GM12878 (cell line): ENCODE measurements at regions not wholly inside any gene's neighbourhood (a gene's known extent, or its start where the extent isn't known, plus 50 kb on each side); places are given as distances from the start of the nearest gene placed in this dataset.
"Not testable (repeated sequence)": the region's sequence is repeated elsewhere in the genome, so short reads cannot be mapped to it uniquely, and the experiment has no call there.

ENCODE experiments used
- ATAC-seq: fragments of 200-7000 bp; cut with Tn5 transposase; 3 replicates; pipeline ENCODE4 v1.9.1; 2020; ENCODE audit warnings: mild to moderate bottlenecking, moderate library complexity
- BruUV-seq: library from RNA; stranded (reverse); fragments of 400-500 nt; replicated peaks from 2 replicates; lab custom pipeline; 2021; lab: Mats Ljungman, UMichigan
- CTCF ChIA-PET: fragments of 300-600 bp; sonication (Branson Sonifier 250); formaldehyde crosslinking; extraction: SDS; loops from one replicate; lab custom pipeline; 2021; ENCODE audit warnings: inconsistent platforms; lab: Yijun Ruan, JAX
- POLR2A ChIA-PET: fragments of 350-600 bp; formaldehyde crosslinking; extraction: SDS; loops from one replicate; lab custom pipeline; 2021; ENCODE audit warnings: inconsistent platforms; lab: Charles Lee
- RAD21 ChIA-PET: fragments of 300-600 bp; sonication (Branson Sonifier 250); formaldehyde crosslinking; loops from one replicate; lab custom pipeline; 2023; ENCODE audit warnings: antibody characterized with exemption; ENCODE audit not compliant: unreplicated experiment; lab: Charles Lee
- SMC1A ChIA-PET: fragments of 300-600 bp; sonication (Branson Sonifier 250); formaldehyde crosslinking; loops from one replicate; lab custom pipeline; 2023; ENCODE audit not compliant: unreplicated experiment, uncharacterized antibody; lab: Charles Lee
- DNase-seq: peaks from one replicate; pipeline ENCODE4 v3.0.0-alpha.2; 2011; ENCODE audit warnings: low read depth, low spot score
- FAIRE-seq: peaks from 3 replicates; lab custom pipeline; 2011; peaks lifted over from hg19 to GRCh38; lab: Jason Lieb, UNC
- H2AFZ ChIP-seq: 2 replicates; pipeline ENCODE4 v1.6.0; 2011; ENCODE audit warnings: low read depth, low read length, control low read depth; ENCODE audit not compliant: control insufficient read depth
- H3K27ac ChIP-seq: 2 replicates; pipeline ENCODE4 v1.5.1; 2011; ENCODE audit warnings: control low read depth; ENCODE audit not compliant: control insufficient read depth, insufficient read depth
- H3K27me3 ChIP-seq, 2 experiments: replicated peaks in 1 of 2; 2 replicates each; pipeline versions ENCODE4 v1.6.0 to v1.6.1; 2011; ENCODE audit warnings: low read length in 1 of 2; ENCODE audit not compliant: control insufficient read depth in 2 of 2, insufficient read depth in 2 of 2
- H3K36me3 ChIP-seq, 2 experiments: 2 replicates each; pipeline ENCODE4 v1.5.1; 2011; ENCODE audit warnings: low read length in 1 of 2; ENCODE audit not compliant: control insufficient read depth in 2 of 2, insufficient read depth in 2 of 2
- H3K4me1 ChIP-seq: 2 replicates; pipeline ENCODE4 v1.6.1; 2011; ENCODE audit warnings: mild to moderate bottlenecking, low read length, moderate library complexity, mixed read lengths; ENCODE audit not compliant: control insufficient read depth, insufficient read depth
- H3K4me2 ChIP-seq: 2 replicates; pipeline ENCODE4 v1.6.0; 2011; ENCODE audit warnings: control low read depth; ENCODE audit not compliant: control insufficient read depth, insufficient read depth
- H3K4me3 ChIP-seq: fragments of 200-600 bp; sonication (generic); 2 replicates; pipeline ENCODE4 v1.5.1; 2016
- H3K79me2 ChIP-seq: 2 replicates; pipeline ENCODE4 v1.6.0; 2011; ENCODE audit warnings: low read length; ENCODE audit not compliant: control insufficient read depth, insufficient read depth
- H3K9ac ChIP-seq: 2 replicates; pipeline ENCODE4 v1.8.0; 2011; ENCODE audit warnings: low read length, control low read depth, mixed read lengths; ENCODE audit not compliant: control insufficient read depth, insufficient read depth
- H3K9me3 ChIP-seq: replicated peaks from 3 replicates; pipeline ENCODE4 v1.5.1; 2011; ENCODE audit warnings: mild to moderate bottlenecking, low read length; ENCODE audit not compliant: control insufficient read depth, insufficient read depth
- H4K20me1 ChIP-seq: 2 replicates; pipeline ENCODE4 v1.6.0; 2011; ENCODE audit not compliant: control insufficient read depth, insufficient read depth
- WGBS: methylation state at CpG from one replicate; pipeline ENCODE4 v1.1.6; 2016; ENCODE audit warnings: low lambda C conversion rate; ENCODE audit not compliant: insufficient replicate concordance, insufficient coverage; ENCODE audit errors: missing lambda C conversion rate; 5-methylcytosine and 5-hydroxymethylcytosine counted together
- in situ Hi-C: fragments of 300-500 bp; cut with MboI; formaldehyde crosslinking; loops from 9 replicates; pipeline ENCODE4 v1.14.3; 2018; ENCODE audit warnings: mixed read lengths
- intact Hi-C: fragments of 100-400 bp; cut with micrococcal nuclease; formaldehyde crosslinking; loops from one replicate; pipeline ENCODE4 v1.14.2; 2022; ENCODE audit not compliant: unreplicated experiment

- H3K4me1 ChIP-seq, H3K9ac ChIP-seq, ATAC-seq, DNase-seq, H3K9me3 ChIP-seq, H3K79me2 ChIP-seq, BruUV-seq, CTCF ChIA-PET, H3K27me3 ChIP-seq, in situ Hi-C loops, intact Hi-C loops, H3K36me3 ChIP-seq, POLR2A ChIA-PET, H3K4me2 ChIP-seq, RAD21 ChIA-PET, H4K20me1 ChIP-seq, H2AFZ ChIP-seq, SMC1A ChIA-PET, H3K27ac ChIP-seq, H3K4me3 ChIP-seq: not testable (repeated sequence)
- peak; percentile 70 for FAIRE-seq
- WGBS: 96% methylated on average over 6 of the region's 6 CpGs
These were observed 306.5 kb upstream of the PLGLB2 start for GRCh38 chr2:87441375-87441774.

GRCh38 chr2:87442983-87443577 is 304.8 kb upstream of the PLGLB2 start:
- DNase-seq (peak; percentile 21), ATAC-seq (peak; percentile 97), FAIRE-seq (peak; percentile 100)
- BruUV-seq, H3K27ac ChIP-seq, intact Hi-C loops, POLR2A ChIA-PET, H3K36me3 ChIP-seq, H3K9me3 ChIP-seq, H3K4me3 ChIP-seq, in situ Hi-C loops, RAD21 ChIA-PET, H3K4me2 ChIP-seq, H3K4me1 ChIP-seq, SMC1A ChIA-PET, H3K27me3 ChIP-seq, H3K79me2 ChIP-seq, H4K20me1 ChIP-seq, H3K9ac ChIP-seq, CTCF ChIA-PET: not testable (repeated sequence)
- 20% methylated on average over 5 of the region's 6 CpGs for WGBS
- peak overlapping the region; percentile 17; the same call in 1 of the 2 replicates for H2AFZ ChIP-seq

GRCh38 chr2:87444951-87445350 is 302.9 kb upstream of the PLGLB2 start:
- H3K27me3 ChIP-seq, CTCF ChIA-PET, intact Hi-C loops, SMC1A ChIA-PET, DNase-seq, H3K4me1 ChIP-seq, H3K9me3 ChIP-seq, H2AFZ ChIP-seq, H3K9ac ChIP-seq, H3K4me2 ChIP-seq, in situ Hi-C loops, RAD21 ChIA-PET, H3K27ac ChIP-seq, BruUV-seq, H3K4me3 ChIP-seq, H3K79me2 ChIP-seq, H3K36me3 ChIP-seq, POLR2A ChIA-PET, H4K20me1 ChIP-seq, FAIRE-seq, ATAC-seq: not testable (repeated sequence)
- WGBS: 38% methylated on average over 2 of the region's 3 CpGs

DNA sequence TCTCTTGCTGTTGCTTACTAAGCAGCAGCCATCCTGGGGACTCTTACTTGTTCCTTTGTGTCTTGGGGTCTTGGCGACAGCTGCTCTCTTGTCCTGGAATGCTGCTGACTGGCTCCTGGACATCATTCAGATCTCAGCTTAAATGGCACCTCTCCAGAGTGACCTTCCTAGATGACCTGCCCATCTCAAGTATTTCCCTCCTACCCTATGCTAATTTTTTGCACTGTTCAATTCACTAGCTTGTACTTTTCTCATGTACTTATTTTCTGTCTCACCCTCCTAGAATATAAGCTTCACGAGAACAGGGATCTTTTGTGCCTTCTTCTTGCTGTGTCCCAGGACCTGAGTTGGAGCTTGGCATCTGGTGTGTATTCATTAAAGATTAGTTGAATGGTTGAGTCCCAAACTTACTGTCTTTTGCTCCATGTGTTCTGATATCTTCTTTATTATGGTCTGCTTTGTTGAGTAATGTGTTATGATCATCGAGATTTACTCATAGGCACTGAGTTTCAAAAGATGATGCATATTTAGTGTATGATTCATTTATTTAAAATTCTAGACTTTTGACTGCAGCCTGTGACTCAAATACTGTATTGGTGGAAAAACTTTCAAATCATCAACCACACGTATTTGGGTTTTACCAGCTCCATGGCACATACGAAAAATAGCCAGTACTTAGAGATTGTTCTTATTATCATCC is 302.1 kb upstream of the PLGLB2 start:
- FAIRE-seq: peak; percentile 70
- H3K9me3 ChIP-seq, H3K4me1 ChIP-seq, H4K20me1 ChIP-seq, POLR2A ChIA-PET, H3K27ac ChIP-seq, SMC1A ChIA-PET, ATAC-seq, H3K79me2 ChIP-seq, H3K4me2 ChIP-seq, H2AFZ ChIP-seq, BruUV-seq, CTCF ChIA-PET, H3K36me3 ChIP-seq, RAD21 ChIA-PET, H3K9ac ChIP-seq, intact Hi-C loops, DNase-seq, H3K27me3 ChIP-seq, in situ Hi-C loops, H3K4me3 ChIP-seq: not testable (repeated sequence)
- 71% methylated on average over 2 of the region's 5 CpGs for WGBS
